HepG2 (cell line): ENCODE measurements at regions not wholly inside any gene's neighbourhood (a gene's known extent, or its start where the extent isn't known, plus 50 kb on each side); places are given as distances from the start of the nearest gene placed in this dataset.

Experiments used
- ATAC-seq: fragments of 200-7000 bp; cut with Tn5 transposase; 3 replicates; pipeline ENCODE4 v1.9.1; 2020; ENCODE audit warnings: mild to moderate bottlenecking, moderate library complexity
- BruUV-seq: library from RNA; stranded (reverse); fragments of 400-500 nt; replicated peaks from 2 replicates; lab custom pipeline; 2021; lab: Mats Ljungman, UMichigan
- CTCF ChIA-PET: fragments of 300-600 bp; formaldehyde crosslinking; extraction: SDS; loops from one replicate; lab custom pipeline; 2021; ENCODE audit warnings: low total read pairs, inconsistent platforms, low intra/inter-chr PET ratio; lab: Yijun Ruan, JAX
- POLR2A ChIA-PET: fragments of 350-600 bp; sonication (Branson Sonifier 250); formaldehyde crosslinking; loops from one replicate; lab custom pipeline; 2020; ENCODE audit warnings: antibody characterized with exemption, inconsistent platforms; lab: Yijun Ruan, JAX
- DNase-seq: peaks from one replicate; pipeline ENCODE4 v3.0.0-alpha.2; 2015; ENCODE audit warnings: low spot score
- FAIRE-seq: peaks from 3 replicates; lab custom pipeline; 2011; peaks lifted over from hg19 to GRCh38; lab: Jason Lieb, UNC
- H2AFZ ChIP-seq: one replicate; pipeline ENCODE4 v1.6.1; 2011; ENCODE audit warnings: low read length, inconsistent platforms
- H3K27ac ChIP-seq: fragments of 300-600 bp; 3 replicates; pipeline ENCODE4 v1.8.0; 2011; ENCODE audit warnings: mixed run types, mild to moderate bottlenecking, mixed read lengths, low read length, inconsistent platforms; ENCODE audit not compliant: insufficient read depth; ENCODE audit errors: extremely low read length
- H3K27me3 ChIP-seq, 2 experiments: fragments of 200-600 bp in 1 of 2; 2 replicates in 1 of 2; 3 replicates in 1 of 2; pipeline versions ENCODE4 v1.6.0 to v1.8.0; 2011; ENCODE audit warnings: low read length in 2 of 2, mild to moderate bottlenecking in 2 of 2, moderate library complexity in 2 of 2, inconsistent platforms in 1 of 2; ENCODE audit not compliant: insufficient read depth in 2 of 2, control insufficient read depth in 1 of 2
- H3K36me3 ChIP-seq, 2 experiments: fragments of 200-600 bp in 1 of 2; replicated peaks in 1 of 2; 2 replicates in 1 of 2; 3 replicates in 1 of 2; pipeline versions ENCODE4 v1.5.1 to v1.8.0; 2011; ENCODE audit warnings: low read length in 2 of 2, inconsistent platforms in 1 of 2; ENCODE audit not compliant: insufficient read depth in 2 of 2, control insufficient read depth in 1 of 2
- H3K4me1 ChIP-seq: 2 replicates; pipeline ENCODE4 v1.5.1; 2012; ENCODE audit warnings: low read length, inconsistent platforms; ENCODE audit not compliant: insufficient read depth
- H3K4me2 ChIP-seq: 2 replicates; pipeline ENCODE4 v1.6.0; 2011; ENCODE audit warnings: low read depth, low read length, inconsistent platforms
- H3K4me3 ChIP-seq, 3 experiments: fragments of 200-600 bp in 1 of 3; sonication (generic), shearing (Covaris generic) in 1 of 3; replicated peaks in 1 of 3; 2 replicates each; pipeline ENCODE4 v1.5.1; 2011 to 2016; ENCODE audit warnings: low read length in 3 of 3, inconsistent platforms in 2 of 3, low read depth in 2 of 3, mild to moderate bottlenecking in 2 of 3, control low read depth in 1 of 3, mixed read lengths in 1 of 3; ENCODE audit not compliant: insufficient read depth in 1 of 3
- H3K79me2 ChIP-seq: one replicate; pipeline ENCODE4 v1.6.1; 2011; ENCODE audit warnings: low read length, inconsistent platforms; ENCODE audit not compliant: insufficient read depth
- H3K9ac ChIP-seq: 2 replicates; pipeline ENCODE4 v1.6.0; 2011; ENCODE audit warnings: mild to moderate bottlenecking, low read depth, low read length, inconsistent platforms; ENCODE audit not compliant: insufficient read depth
- H3K9me3 ChIP-seq: 2 replicates; pipeline ENCODE4 v1.5.1; 2012; ENCODE audit warnings: mild to moderate bottlenecking, low read length
- H4K20me1 ChIP-seq: 2 replicates; pipeline ENCODE4 v1.6.0; 2011; ENCODE audit warnings: inconsistent platforms, mild to moderate bottlenecking, low read length, moderate library complexity; ENCODE audit not compliant: insufficient read depth
- CC2D1A ChIP-seq: sonication (generic); formaldehyde crosslinking; IDR thresholded peaks from 2 replicates; pipeline ENCODE4 v1.8.1; 2023; ENCODE audit warnings: mild to moderate bottlenecking, missing genetic modification reagents
- CCAR2 ChIP-seq: fragments of 200-400 bp; formaldehyde crosslinking; optimal IDR thresholded peaks from 2 replicates; pipeline ENCODE3; 2018; ENCODE audit warnings: low read depth, mild to moderate bottlenecking, low read length, moderate library complexity
- DDIT3 ChIP-seq: sonication (generic); formaldehyde crosslinking; IDR thresholded peaks from 2 replicates; pipeline ENCODE4 v1.4.0; 2020; ENCODE audit warnings: mild to moderate bottlenecking, missing genetic modification reagents
- ELF3 ChIP-seq: IDR thresholded peaks from 2 replicates; pipeline ENCODE4 v1.6.1; 2016; ENCODE audit warnings: missing genetic modification reagents, missing compliant biosample characterization
- GLMP ChIP-seq: sonication (generic); formaldehyde crosslinking; IDR thresholded peaks from 2 replicates; pipeline ENCODE4 v1.9.0; 2021; ENCODE audit warnings: missing genetic modification reagents, mild to moderate bottlenecking, borderline replicate concordance
- JARID2 ChIP-seq: sonication (generic); formaldehyde crosslinking; IDR thresholded peaks from 2 replicates; pipeline ENCODE4 v1.8.1; 2023; ENCODE audit warnings: missing genetic modification reagents, inconsistent platforms; ENCODE audit not compliant: insufficient replicate concordance
- JUN ChIP-seq: sonication (generic); formaldehyde crosslinking; IDR thresholded peaks from 2 replicates; pipeline ENCODE4 v1.4.0; 2020; ENCODE audit warnings: mild to moderate bottlenecking, missing genetic modification reagents
- MTA3 ChIP-seq: sonication (generic); formaldehyde crosslinking; IDR thresholded peaks from 2 replicates; pipeline ENCODE4 v1.4.0; 2020; ENCODE audit warnings: missing genetic modification reagents
- POGZ ChIP-seq: sonication (generic); formaldehyde crosslinking; IDR thresholded peaks from 2 replicates; pipeline ENCODE4 v1.4.0; 2020; ENCODE audit warnings: mild to moderate bottlenecking, missing genetic modification reagents
- TMF1 ChIP-seq: sonication (generic); formaldehyde crosslinking; IDR thresholded peaks from 2 replicates; pipeline ENCODE4 v1.8.1; 2022; ENCODE audit warnings: low read depth, missing genetic modification reagents
- ZKSCAN1 ChIP-seq: fragments of 150-350 bp; IDR thresholded peaks from 2 replicates; pipeline ENCODE4 v1.6.1; 2014; ENCODE audit warnings: low read length
- ZNF205 ChIP-seq: IDR thresholded peaks from 2 replicates; pipeline ENCODE4 v1.6.1; 2018; ENCODE audit warnings: missing biosample characterization, missing genetic modification reagents
- ZNF230 ChIP-seq: sonication (generic); formaldehyde crosslinking; IDR thresholded peaks from 2 replicates; pipeline ENCODE4 v1.4.0; 2020; ENCODE audit warnings: mild to moderate bottlenecking, missing genetic modification reagents
- ZNF333 ChIP-seq: sonication (generic); formaldehyde crosslinking; IDR thresholded peaks from 2 replicates; pipeline ENCODE4 v1.4.0; 2020; ENCODE audit warnings: mild to moderate bottlenecking, missing genetic modification reagents, borderline replicate concordance
- ZNF530 ChIP-seq: sonication (generic); formaldehyde crosslinking; IDR thresholded peaks from 2 replicates; pipeline ENCODE4 v1.5.0; 2020; ENCODE audit warnings: low read depth, mild to moderate bottlenecking, missing genetic modification reagents
- ZNF800 ChIP-seq: sonication (generic); formaldehyde crosslinking; IDR thresholded peaks from 2 replicates; pipeline ENCODE4 v1.4.0; 2020; ENCODE audit warnings: missing genetic modification reagents
- ZNF839 ChIP-seq: sonication (generic); formaldehyde crosslinking; IDR thresholded peaks from 2 replicates; pipeline ENCODE4 v1.4.0; 2020; ENCODE audit warnings: missing genetic modification reagents, mild to moderate bottlenecking, borderline replicate concordance
- ZNF850 ChIP-seq: sonication (generic); formaldehyde crosslinking; conservative IDR thresholded peaks from 2 replicates; pipeline ENCODE4 v1.9.0; 2021; ENCODE audit warnings: mild to moderate bottlenecking, missing genetic modification reagents
- WGBS: methylation state at CpG from one replicate; pipeline ENCODE4 v1.1.6; 2017; ENCODE audit warnings: low lambda C conversion rate; 5-methylcytosine and 5-hydroxymethylcytosine counted together
- in situ Hi-C: cut with HindIII; loops from 2 replicates; pipeline ENCODE4 v1.10.0; 2017; ENCODE audit warnings: low pct_unique_long_range_greater_than_20kb; ENCODE audit not compliant: extremely low pct_ligation_motif_present
- intact Hi-C: fragments of 100-400 bp; cut with micrococcal nuclease; formaldehyde crosslinking; loops from one replicate; pipeline ENCODE4 v1.10.0; 2022; ENCODE audit not compliant: unreplicated experiment

GRCh38 chr18:24875777-24876176, 415.3 kb downstream of the HRH4 start:
- POLR2A ChIA-PET = no interaction called here
- Histone ChIP-seq H2AFZ (no peak overlapping the region), H3K27ac (no peak overlapping the region), H3K9ac (no peak overlapping the region), H4K20me1 (no peaks in the 10 kb centered on the region), H3K9me3 (no peaks in the 10 kb centered on the region), H3K27me3 (no peaks in the 10 kb centered on the region), H3K36me3 (no peaks in the 10 kb centered on the region), H3K4me3 (no peak overlapping the region), H3K4me2 (no peak overlapping the region), H3K4me1 (no peaks in the 10 kb centered on the region), H3K79me2 (no peaks in the 10 kb centered on the region)
- in situ Hi-C loops = loop anchor here (25.0 kb wide), 2 partner anchors 112 to 962 kb away; no protein-coding TSS in a partner anchor
- 0% methylated on average over 1 of the region's 1 CpG for WGBS
- no peak for FAIRE-seq
- no peak for DNase-seq
- no peak for TF ChIP-seq JUN (CRISPR knock-in tag)
- no peak for TF ChIP-seq ZNF205 (CRISPR knock-in tag)
- TF ChIP-seq MTA3 (CRISPR knock-in tag) = no peak
- TF ChIP-seq ZNF230 (CRISPR knock-in tag) = no peak
- TF ChIP-seq JARID2 (CRISPR knock-in tag) = no peak
- TF ChIP-seq ZKSCAN1 = no peak
- no peak for TF ChIP-seq CC2D1A (CRISPR knock-in tag)
- no peak for TF ChIP-seq ZNF530 (CRISPR knock-in tag)
- TF ChIP-seq ZNF333 (CRISPR knock-in tag) = no peak
- no peak for TF ChIP-seq POGZ (CRISPR knock-in tag)
- no TSS peak for BruUV-seq
- CTCF ChIA-PET = no interaction called here
- no peak for ATAC-seq
- intact Hi-C loops = loop anchor here (5.0 kb wide), 1 partner anchor 1022 kb away; no protein-coding TSS in a partner anchor

- Histone ChIP-seq H3K4me3 (no peak overlapping the region), H3K9ac (no peak overlapping the region), H3K9me3 (no peaks in the 10 kb centered on the region), H3K79me2 (no peaks in the 10 kb centered on the region), H3K27me3 (no peaks in the 10 kb centered on the region), H2AFZ (no peak overlapping the region), H3K4me2 (no peak overlapping the region), H3K4me1 (no peaks in the 10 kb centered on the region), H3K27ac (no peak overlapping the region), H3K36me3 (no peaks in the 10 kb centered on the region), H4K20me1 (no peaks in the 10 kb centered on the region)
- WGBS = 0% methylated on average over 5 of the region's 5 CpGs
- ATAC-seq (no peak), FAIRE-seq (no peak), DNase-seq (no peak)
- BruUV-seq = no TSS peak
- POLR2A ChIA-PET = no interaction called here
- CTCF ChIA-PET = no interaction called here
- intact Hi-C loops (loop anchor here (5.0 kb wide), 1 partner anchor 1021 kb away; no protein-coding TSS in a partner anchor), in situ Hi-C loops (loop anchor here (25.0 kb wide), 2 partner anchors 111 to 961 kb away; no protein-coding TSS in a partner anchor)
- TF ChIP-seq ZNF839 (CRISPR knock-in tag) = no peak
- no peak for TF ChIP-seq ELF3 (CRISPR knock-in tag)
- TF ChIP-seq TMF1 (CRISPR knock-in tag) = no peak
- no peak for TF ChIP-seq GLMP (CRISPR knock-in tag)
- TF ChIP-seq CCAR2 = no peak
- TF ChIP-seq ZNF800 (CRISPR knock-in tag) = no peak
- no peak for TF ChIP-seq ZNF850 (CRISPR knock-in tag)
- TF ChIP-seq DDIT3 = no peak
These were observed 415.8 kb downstream of the HRH4 start for GRCh38 chr18:24876266-24876665.
